ENCODE measurements at regions not wholly inside any gene's neighbourhood (a gene's known extent, or its start where the extent isn't known, plus 50 kb on each side); places are given as distances from the start of the nearest gene placed in this dataset.

DNA sequence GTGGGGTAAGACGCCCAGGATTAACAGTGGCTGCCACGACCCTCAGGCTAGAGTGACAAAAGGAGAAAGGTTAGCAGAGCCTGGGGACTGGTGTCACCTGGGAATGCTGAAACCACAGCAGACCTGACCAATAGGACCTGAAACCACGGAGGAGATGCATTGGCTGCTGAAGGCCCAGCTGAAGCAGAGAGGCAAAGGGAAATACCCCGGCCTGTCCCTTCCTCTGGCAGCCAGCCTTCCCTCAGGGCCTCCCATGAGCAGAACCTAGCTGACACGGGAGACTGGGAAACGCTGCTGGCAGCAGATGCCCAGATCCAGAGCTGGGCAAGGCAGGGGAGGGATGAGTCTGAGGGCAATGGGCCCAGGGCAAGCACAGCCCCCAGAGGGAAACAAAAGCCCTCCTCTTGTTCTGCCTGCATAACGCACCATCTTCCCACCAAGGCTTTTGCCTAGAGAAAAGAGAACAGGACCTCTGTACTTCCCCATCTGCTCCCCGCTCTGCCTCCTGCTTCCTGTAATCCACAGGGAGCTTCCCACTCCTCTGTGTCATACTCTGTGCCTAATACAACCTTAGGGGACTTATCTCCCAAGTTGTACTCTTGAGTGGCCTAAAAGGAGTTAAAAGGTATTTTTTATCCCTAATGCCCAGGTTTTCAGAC, 216.2 kb downstream of the ABHD5 start:
- Histone ChIP-seq H3K9me3 (no peaks in the 10 kb centered on the region), H3K4me3 (no peak overlapping the region), H3K36me3 (ENCODE audit: insufficient read depth in 1 of 2, low read depth in 1 of 2) (no peaks in the 10 kb centered on the region), H3K4me1 (no peaks in the 10 kb centered on the region), H3K27me3 (ENCODE audit: insufficient read depth in 3 of 3, low read length in 2 of 3) (peaks cover 0 to 4% (median 0%) of the 10 kb centered on the region in 3 donors), H3K27ac (no peak overlapping the region)
- DNase-seq (no peak), ATAC-seq (no peak)
- no peak for TF ChIP-seq CTCF (IDR thresholded peaks at IDR 0.05)
- WGBS, 3 donors, result 49 to 59% (median 53%) methylated on average over 7 to 8 of the region's 8 CpGs
- intact Hi-C loops (cut with DNase I), result no loop called here

- Histone ChIP-seq H3K4me1 (no peaks in the 10 kb centered on the region), H3K4me3 (no peak overlapping the region), H3K27me3 (ENCODE audit: insufficient read depth in 3 of 3, low read length in 2 of 3) (peaks cover 0 to 4% (median 0%) of the 10 kb centered on the region in 3 donors), H3K27ac (no peak overlapping the region), H3K36me3 (ENCODE audit: insufficient read depth in 1 of 2, low read depth in 1 of 2) (no peaks in the 10 kb centered on the region), H3K9me3 (no peaks in the 10 kb centered on the region)
- WGBS, 3 donors, result 32 to 46% (median 36%) methylated on average over 1 of the region's 1 CpG
- no peak for ATAC-seq
- intact Hi-C loops (cut with DNase I), result no loop called here
- no peak for DNase-seq
- no peak for TF ChIP-seq CTCF (IDR thresholded peaks at IDR 0.05)
Measured at GRCh38 chr3:43907508-43907858, 216.7 kb downstream of the ABHD5 start.

DNA sequence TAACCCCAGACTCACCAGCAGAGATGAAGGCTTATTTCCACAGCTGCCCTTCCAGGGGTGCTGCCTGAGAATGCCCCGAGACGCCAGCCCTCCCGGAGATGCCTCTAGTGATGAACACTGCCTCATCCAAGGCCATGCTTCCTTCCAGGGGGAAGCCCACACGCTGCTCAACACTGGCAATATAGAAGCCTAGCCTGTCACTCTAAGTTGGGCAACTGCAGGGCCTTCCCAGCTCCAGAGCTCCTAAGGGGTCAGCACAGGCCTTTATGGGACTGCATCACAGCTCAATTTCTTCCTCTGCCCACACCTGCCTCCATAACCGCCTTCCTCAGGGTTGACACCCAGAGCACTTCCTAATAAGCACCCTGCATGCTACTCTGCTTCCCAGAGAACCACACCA, 217.7 kb downstream of the ABHD5 start:
- H3K27ac ChIP-seq, result no peak overlapping the region
- H3K4me1 ChIP-seq, result no peaks in the 10 kb centered on the region
- DNase-seq (no peak), ATAC-seq (no peak)
- no peak for TF ChIP-seq CTCF (IDR thresholded peaks at IDR 0.05)
- H3K36me3 ChIP-seq (ENCODE audit: insufficient read depth in 1 of 2, low read depth in 1 of 2), result no peaks in the 10 kb centered on the region
- no peaks in the 10 kb centered on the region for H3K27me3 ChIP-seq (ENCODE audit: insufficient read depth in 3 of 3, low read length in 2 of 3)
- no peak overlapping the region for H3K4me3 ChIP-seq
- intact Hi-C loops (cut with DNase I), result no loop called here
- 77 to 85% (median 84%) methylated on average over 5 of the region's 5 CpGs for WGBS, 3 donors
- H3K9me3 ChIP-seq, result no peaks in the 10 kb centered on the region

GRCh38 chr3:43909149-43909548, 218.4 kb downstream of the ABHD5 start:
- no peaks in the 10 kb centered on the region for H3K9me3 ChIP-seq
- no peaks in the 10 kb centered on the region for H3K36me3 ChIP-seq (ENCODE audit: insufficient read depth in 1 of 2, low read depth in 1 of 2)
- DNase-seq (no peak), ATAC-seq (no peak)
- no peaks in the 10 kb centered on the region for H3K27me3 ChIP-seq (ENCODE audit: insufficient read depth in 3 of 3, low read length in 2 of 3)
- intact Hi-C loops (cut with DNase I), result no loop called here
- no peak for TF ChIP-seq CTCF (IDR thresholded peaks at IDR 0.05)
- no peak overlapping the region for H3K4me3 ChIP-seq
- WGBS, 3 donors, result 70 to 76% (median 71%) methylated on average over 3 of the region's 3 CpGs
- no peak overlapping the region for H3K27ac ChIP-seq
- H3K4me1 ChIP-seq, result no peaks in the 10 kb centered on the region

- Histone ChIP-seq H3K27ac (no peak overlapping the region), H3K4me3 (no peak overlapping the region), H3K36me3 (ENCODE audit: insufficient read depth in 1 of 2, low read depth in 1 of 2) (no peaks in the 10 kb centered on the region), H3K4me1 (no peaks in the 10 kb centered on the region), H3K27me3 (ENCODE audit: insufficient read depth in 3 of 3, low read length in 2 of 3) (no peaks in the 10 kb centered on the region), H3K9me3 (no peaks in the 10 kb centered on the region)
- DNase-seq (no peak), ATAC-seq (no peak)
- WGBS, 3 donors, result 58 to 75% (median 71%) methylated on average over 2 of the region's 2 CpGs
- no peak for TF ChIP-seq CTCF (IDR thresholded peaks at IDR 0.05)
- intact Hi-C loops (cut with DNase I), result no loop called here
Measured at GRCh38 chr3:43910750-43911149, 220.0 kb downstream of the ABHD5 start.

Data from psoas muscle (tissue), 7 donors.